GM12878 (cell line): ENCODE measurements at regions not wholly inside any gene's neighbourhood (a gene's known extent, or its start where the extent isn't known, plus 50 kb on each side); places are given as distances from the start of the nearest gene placed in this dataset.

ENCODE experiments used
- ATAC-seq: fragments of 200-7000 bp; cut with Tn5 transposase; 3 replicates; pipeline ENCODE4 v1.9.1; 2020; ENCODE audit warnings: mild to moderate bottlenecking, moderate library complexity
- BruUV-seq: library from RNA; stranded (reverse); fragments of 400-500 nt; replicated peaks from 2 replicates; lab custom pipeline; 2021; lab: Mats Ljungman, UMichigan
- CTCF ChIA-PET: fragments of 300-600 bp; sonication (Branson Sonifier 250); formaldehyde crosslinking; extraction: SDS; loops from one replicate; lab custom pipeline; 2021; ENCODE audit warnings: inconsistent platforms; lab: Yijun Ruan, JAX
- POLR2A ChIA-PET: fragments of 350-600 bp; formaldehyde crosslinking; extraction: SDS; loops from one replicate; lab custom pipeline; 2021; ENCODE audit warnings: inconsistent platforms; lab: Charles Lee
- RAD21 ChIA-PET: fragments of 300-600 bp; sonication (Branson Sonifier 250); formaldehyde crosslinking; loops from one replicate; lab custom pipeline; 2023; ENCODE audit warnings: antibody characterized with exemption; ENCODE audit not compliant: unreplicated experiment; lab: Charles Lee
- SMC1A ChIA-PET: fragments of 300-600 bp; sonication (Branson Sonifier 250); formaldehyde crosslinking; loops from one replicate; lab custom pipeline; 2023; ENCODE audit not compliant: unreplicated experiment, uncharacterized antibody; lab: Charles Lee
- DNase-seq: peaks from one replicate; pipeline ENCODE4 v3.0.0-alpha.2; 2011; ENCODE audit warnings: low read depth, low spot score
- FAIRE-seq: peaks from 3 replicates; lab custom pipeline; 2011; peaks lifted over from hg19 to GRCh38; lab: Jason Lieb, UNC
- H2AFZ ChIP-seq: 2 replicates; pipeline ENCODE4 v1.6.0; 2011; ENCODE audit warnings: low read depth, low read length, control low read depth; ENCODE audit not compliant: control insufficient read depth
- H3K27ac ChIP-seq: 2 replicates; pipeline ENCODE4 v1.5.1; 2011; ENCODE audit warnings: control low read depth; ENCODE audit not compliant: control insufficient read depth, insufficient read depth
- H3K27me3 ChIP-seq, 2 experiments: replicated peaks in 1 of 2; 2 replicates each; pipeline versions ENCODE4 v1.6.0 to v1.6.1; 2011; ENCODE audit warnings: low read length in 1 of 2; ENCODE audit not compliant: control insufficient read depth in 2 of 2, insufficient read depth in 2 of 2
- H3K36me3 ChIP-seq, 2 experiments: 2 replicates each; pipeline ENCODE4 v1.5.1; 2011; ENCODE audit warnings: low read length in 1 of 2; ENCODE audit not compliant: control insufficient read depth in 2 of 2, insufficient read depth in 2 of 2
- H3K4me1 ChIP-seq: 2 replicates; pipeline ENCODE4 v1.6.1; 2011; ENCODE audit warnings: mild to moderate bottlenecking, low read length, moderate library complexity, mixed read lengths; ENCODE audit not compliant: control insufficient read depth, insufficient read depth
- H3K4me2 ChIP-seq: 2 replicates; pipeline ENCODE4 v1.6.0; 2011; ENCODE audit warnings: control low read depth; ENCODE audit not compliant: control insufficient read depth, insufficient read depth
- H3K4me3 ChIP-seq: fragments of 200-600 bp; sonication (generic); 2 replicates; pipeline ENCODE4 v1.5.1; 2016
- H3K79me2 ChIP-seq: 2 replicates; pipeline ENCODE4 v1.6.0; 2011; ENCODE audit warnings: low read length; ENCODE audit not compliant: control insufficient read depth, insufficient read depth
- H3K9ac ChIP-seq: 2 replicates; pipeline ENCODE4 v1.8.0; 2011; ENCODE audit warnings: low read length, control low read depth, mixed read lengths; ENCODE audit not compliant: control insufficient read depth, insufficient read depth
- H3K9me3 ChIP-seq: replicated peaks from 3 replicates; pipeline ENCODE4 v1.5.1; 2011; ENCODE audit warnings: mild to moderate bottlenecking, low read length; ENCODE audit not compliant: control insufficient read depth, insufficient read depth
- H4K20me1 ChIP-seq: 2 replicates; pipeline ENCODE4 v1.6.0; 2011; ENCODE audit not compliant: control insufficient read depth, insufficient read depth
- CBX3 ChIP-seq: fragments of 200-600 bp; sonication (generic); IDR thresholded peaks from 2 replicates; pipeline ENCODE4 v1.6.1; 2016; ENCODE audit warnings: low read depth, borderline replicate concordance
- EP300 ChIP-seq, 2 experiments: fragments of 150-350 bp in 1 of 2; IDR thresholded peaks; 2 replicates each; pipeline ENCODE4 v1.6.1; 2011 to 2012; ENCODE audit warnings: low read depth in 2 of 2, low read length in 2 of 2, borderline replicate concordance in 1 of 2, improper control_type of control experiment in 1 of 2, inconsistent platforms in 1 of 2; ENCODE audit not compliant: control insufficient read depth in 1 of 2
- NBN ChIP-seq: fragments of 450-650 bp; IDR thresholded peaks from 2 replicates; pipeline ENCODE4 v1.6.1; 2016
- RFX5 ChIP-seq: IDR thresholded peaks from 2 replicates; pipeline ENCODE4 v1.6.1; 2011; ENCODE audit warnings: low read depth, low read length, improper control_type of control experiment
- WGBS: methylation state at CpG from one replicate; pipeline ENCODE4 v1.1.6; 2016; ENCODE audit warnings: low lambda C conversion rate; ENCODE audit not compliant: insufficient replicate concordance, insufficient coverage; ENCODE audit errors: missing lambda C conversion rate; 5-methylcytosine and 5-hydroxymethylcytosine counted together
- in situ Hi-C: fragments of 300-500 bp; cut with MboI; formaldehyde crosslinking; loops from 9 replicates; pipeline ENCODE4 v1.14.3; 2018; ENCODE audit warnings: mixed read lengths
- intact Hi-C: fragments of 100-400 bp; cut with micrococcal nuclease; formaldehyde crosslinking; loops from one replicate; pipeline ENCODE4 v1.14.2; 2022; ENCODE audit not compliant: unreplicated experiment
- TF ChIP-seq, protein P1 (sequence below): IDR thresholded peaks from 2 replicates; pipeline ENCODE4 v1.6.1; 2011; ENCODE audit warnings: borderline replicate concordance, low read depth, mild to moderate bottlenecking, moderate library complexity, low read length; ENCODE audit not compliant: insufficient read depth, poor library complexity, severe bottlenecking
- TF ChIP-seq, protein P2 (sequence below): fragments of 450-650 bp; IDR thresholded peaks from 2 replicates; pipeline ENCODE4 v1.6.1; 2016; ENCODE audit warnings: mild to moderate bottlenecking

DNA sequence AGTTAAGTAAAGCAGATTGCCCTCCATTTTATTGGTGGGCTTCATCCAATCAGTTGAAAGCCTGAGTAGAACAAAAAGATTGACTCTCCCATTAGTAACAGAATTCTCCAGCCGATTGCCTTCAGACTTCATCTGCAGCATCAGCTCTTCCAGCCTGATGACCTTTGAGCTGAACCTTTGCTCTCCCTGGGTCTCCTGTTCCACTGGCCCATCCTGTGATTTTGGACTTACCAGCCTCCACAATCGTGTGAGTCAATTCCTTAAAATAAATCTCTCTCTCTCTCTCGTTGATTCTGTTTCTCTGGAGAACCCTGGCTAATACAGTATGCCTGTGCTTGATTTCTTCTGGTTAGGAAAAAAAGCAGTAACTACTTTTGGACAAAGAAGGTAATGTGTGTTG, 121.9 kb downstream of the OSTF1 start:
- Histone ChIP-seq H3K9me3 (no peaks in the 10 kb centered on the region), H3K9ac (no peak overlapping the region), H3K4me3 (no peak overlapping the region), H2AFZ (no peak overlapping the region), H3K36me3 (no peaks in the 10 kb centered on the region), H3K27me3 (no peaks in the 10 kb centered on the region), H4K20me1 (no peaks in the 10 kb centered on the region), H3K27ac (no peak overlapping the region), H3K79me2 (no peaks in the 10 kb centered on the region), H3K4me1 (no peaks in the 10 kb centered on the region), H3K4me2 (no peak overlapping the region)
- DNase-seq (no peak), ATAC-seq (no peak), FAIRE-seq (no peak)
- WGBS, result 26% methylated on average over 3 of the region's 3 CpGs
- ChIA-PET POLR2A (no interaction called here), CTCF (interaction anchor here (1.1 kb wide), 1 partner anchor 9 kb away, joined by 3 read pairs; no protein-coding TSS in a partner anchor), RAD21 (no interaction called here), SMC1A (no interaction called here)
- TF ChIP-seq RFX5, result no peak
- TF ChIP-seq NBN, result no peak
- TF ChIP-seq CBX3, result no peak
- TF ChIP-seq, protein P1, sequence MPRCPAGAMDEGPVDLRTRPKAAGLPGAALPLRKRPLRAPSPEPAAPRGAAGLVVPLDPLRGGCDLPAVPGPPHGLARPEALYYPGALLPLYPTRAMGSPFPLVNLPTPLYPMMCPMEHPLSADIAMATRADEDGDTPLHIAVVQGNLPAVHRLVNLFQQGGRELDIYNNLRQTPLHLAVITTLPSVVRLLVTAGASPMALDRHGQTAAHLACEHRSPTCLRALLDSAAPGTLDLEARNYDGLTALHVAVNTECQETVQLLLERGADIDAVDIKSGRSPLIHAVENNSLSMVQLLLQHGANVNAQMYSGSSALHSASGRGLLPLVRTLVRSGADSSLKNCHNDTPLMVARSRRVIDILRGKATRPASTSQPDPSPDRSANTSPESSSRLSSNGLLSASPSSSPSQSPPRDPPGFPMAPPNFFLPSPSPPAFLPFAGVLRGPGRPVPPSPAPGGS, result no peak
- TF ChIP-seq, protein P2, sequence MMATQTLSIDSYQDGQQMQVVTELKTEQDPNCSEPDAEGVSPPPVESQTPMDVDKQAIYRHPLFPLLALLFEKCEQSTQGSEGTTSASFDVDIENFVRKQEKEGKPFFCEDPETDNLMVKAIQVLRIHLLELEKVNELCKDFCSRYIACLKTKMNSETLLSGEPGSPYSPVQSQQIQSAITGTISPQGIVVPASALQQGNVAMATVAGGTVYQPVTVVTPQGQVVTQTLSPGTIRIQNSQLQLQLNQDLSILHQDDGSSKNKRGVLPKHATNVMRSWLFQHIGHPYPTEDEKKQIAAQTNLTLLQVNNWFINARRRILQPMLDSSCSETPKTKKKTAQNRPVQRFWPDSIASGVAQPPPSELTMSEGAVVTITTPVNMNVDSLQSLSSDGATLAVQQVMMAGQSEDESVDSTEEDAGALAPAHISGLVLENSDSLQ, result no peak
- TF ChIP-seq EP300 (IDR thresholded peaks at IDR 0.05; ENCODE audit: borderline replicate concordance in 1 of 2, control insufficient read depth in 1 of 2, low read depth in 2 of 2, low read length in 2 of 2), result no peak
- intact Hi-C loops, result no loop called here
- BruUV-seq, result no TSS peak
- in situ Hi-C loops, result no loop called here
